IPS-15b (cell line): ENCODE measurements at regions not wholly inside any gene's neighbourhood (a gene's known extent, or its start where the extent isn't known, plus 50 kb on each side); places are given as distances from the start of the nearest gene placed in this dataset.

Experiments
- H3K27me3 ChIP-seq: one replicate; pipeline ENCODE4 v1.6.1; 2013; ENCODE audit warnings: low read length; ENCODE audit not compliant: control insufficient read depth, insufficient read depth
- H3K36me3 ChIP-seq: one replicate; pipeline ENCODE4 v1.6.1; 2013; ENCODE audit warnings: low read length; ENCODE audit not compliant: control insufficient read depth, insufficient read depth
- H3K4me1 ChIP-seq: one replicate; pipeline ENCODE4 v1.6.1; 2013; ENCODE audit warnings: mild to moderate bottlenecking, low read length; ENCODE audit not compliant: control insufficient read depth, insufficient read depth
- H3K4me3 ChIP-seq: one replicate; pipeline ENCODE4 v1.5.1; 2013; ENCODE audit warnings: low read depth, low read length
- H3K9ac ChIP-seq: one replicate; pipeline ENCODE4 v1.6.1; 2013; ENCODE audit warnings: low read depth, mild to moderate bottlenecking, low read length
- H3K9me3 ChIP-seq: one replicate; pipeline ENCODE4 v1.6.1; 2013; ENCODE audit warnings: mild to moderate bottlenecking, low read length; ENCODE audit not compliant: control insufficient read depth, insufficient read depth

DNA sequence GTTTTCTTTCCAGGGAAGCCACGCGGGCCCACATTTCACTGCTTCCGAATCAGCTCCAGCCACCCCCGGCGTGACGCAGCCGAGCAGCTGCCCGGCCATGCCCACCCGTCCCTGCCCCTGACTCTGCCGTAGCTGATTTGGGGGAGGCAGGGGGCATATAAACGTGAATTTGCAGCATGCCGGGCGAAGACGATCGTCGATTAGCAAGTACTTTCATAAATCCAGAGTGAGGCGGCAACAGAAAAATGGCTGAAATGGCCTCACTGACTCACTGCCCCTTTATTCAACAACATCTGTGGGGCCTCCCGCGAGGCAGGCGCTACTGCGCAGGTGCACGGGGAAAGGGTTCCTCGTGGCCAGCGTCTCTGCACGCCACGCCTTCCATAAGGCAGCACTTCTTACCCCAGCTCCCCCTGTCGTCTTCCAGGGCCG lies 118.0 kb downstream of the DLL1 start:
- H3K4me3 ChIP-seq: no peak overlapping the region
- no peaks in the 10 kb centered on the region for H3K27me3 ChIP-seq
- H3K36me3 ChIP-seq: peaks cover 2% of the 10 kb centered on the region
- no peaks in the 10 kb centered on the region for H3K4me1 ChIP-seq
- no peak overlapping the region for H3K9ac ChIP-seq
- H3K9me3 ChIP-seq: peaks cover 6% of the 10 kb centered on the region

DNA sequence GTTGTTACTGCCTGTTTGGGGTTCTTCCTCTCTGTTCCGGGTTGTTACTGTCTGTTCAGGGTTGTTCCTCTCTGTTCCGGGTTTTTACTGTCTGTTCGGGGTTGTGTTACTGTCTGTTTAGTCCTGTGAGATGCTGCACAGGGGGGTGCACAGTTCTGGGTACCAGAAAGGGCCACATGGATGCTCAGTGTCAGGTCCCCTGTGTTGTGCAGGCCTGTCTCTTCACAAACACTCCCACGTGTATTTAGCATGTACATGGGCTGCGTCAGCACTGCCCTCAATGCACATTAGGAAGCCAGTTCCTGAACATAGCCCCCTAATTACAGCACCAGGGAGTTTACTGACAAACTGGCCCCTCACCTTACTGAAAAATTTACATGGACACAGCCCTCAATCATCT lies 118.5 kb downstream of the DLL1 start:
- Histone ChIP-seq H3K4me3 (no peak overlapping the region), H3K36me3 (peaks cover 2% of the 10 kb centered on the region), H3K4me1 (no peaks in the 10 kb centered on the region), H3K27me3 (no peaks in the 10 kb centered on the region), H3K9ac (no peak overlapping the region), H3K9me3 (peaks cover 6% of the 10 kb centered on the region)

DNA sequence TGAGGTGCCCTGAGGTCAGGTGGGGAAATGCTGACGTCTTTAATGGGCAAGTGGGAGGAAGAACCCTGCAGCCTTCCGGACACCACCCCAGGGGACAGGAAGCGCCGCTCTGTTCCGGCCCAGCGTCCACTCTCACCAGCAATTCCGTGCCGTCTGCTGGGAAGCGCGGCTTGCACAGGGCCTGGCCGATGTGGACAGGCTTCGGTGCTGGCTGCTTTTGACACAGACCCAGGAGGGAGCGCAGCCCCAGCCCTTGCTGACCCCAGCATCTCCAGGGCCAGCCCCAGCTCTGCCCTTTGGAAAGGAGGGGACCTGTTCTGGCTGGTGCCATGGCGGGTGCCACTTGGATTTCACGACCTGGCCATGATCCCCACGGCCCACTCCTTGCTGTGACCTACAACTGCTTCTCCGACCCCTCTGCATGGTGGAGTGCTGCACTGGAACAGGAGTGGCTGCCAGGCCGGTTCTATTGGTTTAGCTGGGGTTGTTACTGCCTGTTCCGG lies 123.2 kb downstream of the DLL1 start:
- Histone ChIP-seq H3K9ac (no peak overlapping the region), H3K9me3 (peaks cover 6% of the 10 kb centered on the region), H3K4me1 (no peaks in the 10 kb centered on the region), H3K27me3 (no peaks in the 10 kb centered on the region), H3K4me3 (no peak overlapping the region), H3K36me3 (no peaks in the 10 kb centered on the region)

DNA sequence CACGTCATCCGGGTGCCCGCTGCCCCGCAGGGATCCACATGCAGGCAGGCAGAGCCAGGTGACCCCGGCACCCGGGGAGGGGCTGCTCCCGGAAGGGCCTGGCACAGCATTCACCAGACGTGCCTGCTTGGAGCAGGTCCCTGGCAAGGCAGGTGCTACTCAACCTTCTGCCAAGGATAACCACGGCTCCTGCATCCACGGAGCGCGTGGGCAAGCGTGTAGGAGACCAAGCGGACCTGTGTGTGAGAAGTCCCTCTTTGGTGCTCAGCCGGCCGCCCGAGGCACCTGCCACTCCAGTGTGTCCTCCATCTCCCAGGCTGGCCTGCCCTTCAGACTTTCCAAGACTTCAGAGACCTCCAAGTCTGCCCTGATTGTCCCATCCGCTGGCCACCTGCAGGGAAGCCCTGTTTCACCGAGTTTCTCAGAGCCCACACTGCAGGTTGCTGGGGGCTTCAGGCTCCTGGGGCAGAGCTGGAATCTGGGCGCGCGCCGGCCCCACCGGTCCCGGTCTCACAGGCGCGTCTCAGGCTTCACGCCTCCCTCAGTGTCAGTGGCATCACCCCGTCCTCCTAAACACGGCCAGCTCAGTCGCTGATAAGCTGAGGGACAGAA lies 124.3 kb downstream of the DLL1 start:
- Histone ChIP-seq H3K27me3 (no peaks in the 10 kb centered on the region), H3K4me1 (no peaks in the 10 kb centered on the region), H3K9me3 (peaks cover 6% of the 10 kb centered on the region), H3K4me3 (no peak overlapping the region), H3K36me3 (no peaks in the 10 kb centered on the region), H3K9ac (no peak overlapping the region)

DNA sequence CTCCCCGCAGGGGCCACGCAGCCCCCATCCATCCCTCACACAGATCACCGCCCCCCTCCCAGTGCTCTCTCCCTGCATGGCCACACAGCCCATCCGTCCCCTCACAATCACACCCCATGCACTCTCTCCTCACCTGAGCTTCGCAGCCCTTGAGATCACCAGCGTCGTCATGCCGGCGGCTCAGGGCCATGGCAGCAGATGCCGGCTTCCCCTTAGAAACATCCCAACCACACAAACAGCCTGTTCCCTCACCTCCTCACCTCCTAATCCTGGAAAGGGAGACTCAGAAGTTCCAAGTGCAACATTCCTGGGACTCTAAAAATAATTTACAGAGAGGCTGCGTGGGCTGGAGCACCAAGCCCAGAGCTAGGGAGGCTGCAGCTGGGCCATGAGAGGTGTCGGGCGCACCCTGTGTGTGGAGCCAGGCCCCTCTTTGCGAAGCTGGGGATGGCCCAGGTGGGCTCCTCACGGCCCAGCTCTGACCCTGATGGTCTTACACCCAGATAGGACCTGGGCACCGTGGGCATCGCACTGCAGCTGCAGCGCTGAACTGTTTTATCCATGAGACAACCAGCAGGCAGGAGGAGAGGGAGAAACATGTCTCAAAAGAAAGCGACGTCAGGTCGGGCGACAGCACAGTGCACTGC lies 125.3 kb downstream of the DLL1 start:
- Histone ChIP-seq H3K9ac (no peak overlapping the region), H3K4me3 (no peak overlapping the region), H3K36me3 (no peaks in the 10 kb centered on the region), H3K27me3 (no peaks in the 10 kb centered on the region), H3K4me1 (no peaks in the 10 kb centered on the region), H3K9me3 (peaks cover 6% of the 10 kb centered on the region)

DNA sequence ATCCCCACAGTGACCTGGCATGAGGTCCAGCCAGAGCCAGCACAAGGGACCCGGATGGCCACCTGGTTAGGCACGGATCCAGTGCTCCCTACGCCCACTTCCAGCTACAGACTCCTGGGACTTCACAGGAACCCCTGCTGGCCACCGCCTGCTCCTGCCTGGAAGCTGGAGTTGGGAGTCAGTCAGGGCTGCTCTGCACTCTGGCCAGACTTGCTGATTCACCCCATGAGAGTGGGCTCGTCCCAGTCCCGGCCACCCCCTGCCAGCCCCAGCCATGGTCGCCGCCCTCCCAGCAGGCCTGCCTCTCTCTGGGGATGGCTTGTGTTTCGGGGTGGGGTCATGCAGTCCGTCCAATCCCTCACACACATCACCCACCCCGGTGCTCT lies 125.8 kb downstream of the DLL1 start:
- Histone ChIP-seq H3K27me3 (no peaks in the 10 kb centered on the region), H3K9ac (no peak overlapping the region), H3K36me3 (no peaks in the 10 kb centered on the region), H3K4me1 (no peaks in the 10 kb centered on the region), H3K4me3 (no peak overlapping the region), H3K9me3 (peaks cover 6% of the 10 kb centered on the region)

DNA sequence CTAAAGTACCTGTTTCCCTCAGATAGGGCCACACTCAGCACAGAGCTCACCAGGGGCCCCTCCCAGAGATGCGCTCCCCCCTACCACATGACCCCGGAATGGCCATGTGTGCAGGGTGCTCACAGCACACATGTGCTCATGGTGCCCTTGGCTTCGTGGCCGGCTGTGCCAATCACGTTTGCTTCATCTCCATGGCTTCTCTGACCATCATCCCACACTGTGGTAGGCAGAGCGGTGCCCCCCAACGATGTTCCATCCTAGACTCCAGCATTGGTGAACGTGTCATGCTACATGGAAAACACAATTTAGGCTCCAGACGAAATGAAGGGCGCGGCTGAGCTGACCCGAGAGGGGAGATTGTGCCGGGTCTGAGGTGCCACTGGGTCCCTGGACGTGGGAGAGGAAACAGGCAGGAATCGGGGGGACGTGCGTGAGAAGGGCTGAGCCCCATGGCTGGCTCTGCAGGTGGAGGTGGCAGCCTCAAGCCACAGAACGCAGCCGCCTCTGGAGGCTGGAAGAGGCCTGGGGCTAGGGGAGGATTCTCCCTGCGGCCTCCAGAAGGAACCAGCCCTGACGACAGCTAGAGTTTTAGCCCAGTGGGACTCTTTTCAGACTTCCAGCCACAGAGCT lies 126.5 kb downstream of the DLL1 start:
- H3K27me3 ChIP-seq: no peaks in the 10 kb centered on the region
- no peaks in the 10 kb centered on the region for H3K36me3 ChIP-seq
- no peaks in the 10 kb centered on the region for H3K4me1 ChIP-seq
- no peak overlapping the region for H3K4me3 ChIP-seq
- H3K9ac ChIP-seq: no peak overlapping the region
- H3K9me3 ChIP-seq: peaks cover 6% of the 10 kb centered on the region

DNA sequence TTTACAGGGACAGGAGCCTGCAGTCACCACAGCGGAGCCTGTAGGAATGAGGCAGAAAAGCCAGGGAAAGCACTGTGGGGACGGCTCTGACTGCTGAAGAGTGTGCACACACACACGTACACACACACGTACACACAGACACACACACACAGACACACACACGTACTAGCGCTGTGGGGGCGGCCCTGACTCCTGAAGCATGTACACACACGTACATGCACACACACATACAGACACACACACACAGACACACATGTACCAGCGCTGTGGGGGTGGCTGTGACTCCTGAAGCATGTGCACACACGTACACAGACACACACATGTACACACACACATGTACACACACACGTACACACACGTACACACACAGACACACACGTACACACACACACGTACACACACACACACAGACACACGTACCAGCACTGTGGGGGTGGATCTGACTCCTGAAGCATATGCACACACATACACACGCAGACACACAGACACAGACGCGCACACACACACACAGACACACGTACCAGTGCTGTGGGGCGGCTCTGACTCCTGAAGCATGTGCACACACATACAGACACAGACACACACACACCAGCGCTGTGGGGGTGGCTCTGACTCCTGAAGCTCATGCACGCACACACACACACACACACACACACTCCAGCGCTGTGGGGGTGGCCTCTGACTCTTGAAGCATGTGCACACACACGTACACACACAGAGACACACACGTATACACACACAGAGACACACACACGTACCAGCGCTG lies 127.3 kb downstream of the DLL1 start:
- Histone ChIP-seq H3K27me3 (no peaks in the 10 kb centered on the region), H3K9me3 (peaks cover 6% of the 10 kb centered on the region), H3K4me3 (no peak overlapping the region), H3K36me3 (no peaks in the 10 kb centered on the region), H3K4me1 (no peaks in the 10 kb centered on the region), H3K9ac (no peak overlapping the region)

DNA sequence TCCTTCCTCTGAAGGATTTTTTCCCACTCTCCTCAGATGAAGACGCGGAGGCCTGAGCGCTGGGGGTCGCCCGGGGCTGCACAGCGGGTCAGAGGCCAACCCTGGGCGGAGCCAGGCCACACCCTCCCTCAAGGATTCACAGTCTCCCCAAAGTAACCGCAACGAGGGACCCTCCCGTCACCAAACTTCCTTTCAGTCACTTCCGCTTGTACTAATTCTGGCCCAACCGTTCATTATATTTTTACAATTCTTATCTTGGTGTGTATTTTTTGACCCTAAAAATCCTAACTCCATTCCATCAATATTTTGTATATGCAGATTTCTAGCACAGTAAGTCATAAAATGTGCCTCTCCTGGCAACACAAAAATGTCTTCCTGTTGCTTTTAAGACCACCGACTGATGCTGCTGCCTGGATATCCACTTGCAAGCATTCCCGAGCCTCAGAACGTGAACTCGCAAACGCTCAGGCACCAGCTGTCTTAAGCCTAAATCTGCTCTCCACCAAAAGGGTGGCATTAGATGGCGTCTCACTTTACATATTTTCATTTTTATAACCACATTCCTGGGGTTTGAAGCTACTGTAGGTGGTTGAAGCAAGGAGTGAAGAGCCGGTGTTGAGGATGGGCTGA lies 128.0 kb downstream of the DLL1 start:
- Histone ChIP-seq H3K9me3 (peaks cover under 1% of the 10 kb centered on the region), H3K4me3 (no peak overlapping the region), H3K36me3 (no peaks in the 10 kb centered on the region), H3K4me1 (no peaks in the 10 kb centered on the region), H3K27me3 (no peaks in the 10 kb centered on the region), H3K9ac (no peak overlapping the region)

DNA sequence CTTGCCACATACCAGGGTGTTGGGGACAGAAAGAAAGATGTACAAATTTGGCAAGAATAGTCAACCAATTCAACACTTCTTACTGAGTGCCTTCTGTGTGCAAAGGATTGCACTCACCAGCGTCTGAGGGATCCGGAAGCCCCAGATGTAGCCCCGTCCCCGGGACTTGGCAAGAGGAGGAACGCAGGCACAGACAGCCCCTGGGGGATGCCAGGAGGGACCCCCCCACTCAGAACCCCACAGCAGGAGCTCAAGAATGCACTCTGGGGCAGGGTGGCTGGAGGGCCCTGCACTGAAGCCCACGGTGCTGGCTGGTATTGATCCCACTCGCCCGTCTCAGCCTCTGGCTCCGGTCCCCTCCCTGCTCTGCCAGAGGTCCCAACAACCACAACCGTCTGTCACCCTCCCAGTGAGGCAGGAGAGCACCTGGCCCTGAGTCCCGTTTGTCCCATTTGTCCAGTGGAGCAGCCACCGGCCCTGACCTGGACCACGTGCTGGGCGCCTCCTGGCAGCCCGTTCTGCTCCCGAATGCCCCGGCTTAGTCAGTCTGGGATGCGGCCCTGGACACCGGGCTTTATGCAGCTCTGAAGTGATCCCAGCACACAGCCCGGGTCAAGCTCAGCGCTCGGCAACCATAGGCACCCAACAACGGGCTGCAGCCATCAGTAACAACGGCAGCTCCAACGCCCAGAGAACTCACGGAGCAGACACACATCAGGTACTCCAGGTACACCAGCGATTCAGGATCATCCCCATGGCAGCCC lies 128.7 kb downstream of the DLL1 start:
- Histone ChIP-seq H3K36me3 (no peaks in the 10 kb centered on the region), H3K9me3 (no peaks in the 10 kb centered on the region), H3K4me1 (no peaks in the 10 kb centered on the region), H3K9ac (no peak overlapping the region), H3K4me3 (no peak overlapping the region), H3K27me3 (no peaks in the 10 kb centered on the region)
